DMS153 (cell line): ENCODE measurements at regions not wholly inside any gene's neighbourhood (a gene's known extent, or its start where the extent isn't known, plus 50 kb on each side); places are given as distances from the start of the nearest gene placed in this dataset.
"Not testable (repeated sequence)": the region's sequence is repeated elsewhere in the genome, so short reads cannot be mapped to it uniquely, and the experiment has no call there.

Source experiments
- DNase-seq: peaks from one replicate; lab custom pipeline; 2025; lab: John Stamatoyannopoulos, UW

DNA sequence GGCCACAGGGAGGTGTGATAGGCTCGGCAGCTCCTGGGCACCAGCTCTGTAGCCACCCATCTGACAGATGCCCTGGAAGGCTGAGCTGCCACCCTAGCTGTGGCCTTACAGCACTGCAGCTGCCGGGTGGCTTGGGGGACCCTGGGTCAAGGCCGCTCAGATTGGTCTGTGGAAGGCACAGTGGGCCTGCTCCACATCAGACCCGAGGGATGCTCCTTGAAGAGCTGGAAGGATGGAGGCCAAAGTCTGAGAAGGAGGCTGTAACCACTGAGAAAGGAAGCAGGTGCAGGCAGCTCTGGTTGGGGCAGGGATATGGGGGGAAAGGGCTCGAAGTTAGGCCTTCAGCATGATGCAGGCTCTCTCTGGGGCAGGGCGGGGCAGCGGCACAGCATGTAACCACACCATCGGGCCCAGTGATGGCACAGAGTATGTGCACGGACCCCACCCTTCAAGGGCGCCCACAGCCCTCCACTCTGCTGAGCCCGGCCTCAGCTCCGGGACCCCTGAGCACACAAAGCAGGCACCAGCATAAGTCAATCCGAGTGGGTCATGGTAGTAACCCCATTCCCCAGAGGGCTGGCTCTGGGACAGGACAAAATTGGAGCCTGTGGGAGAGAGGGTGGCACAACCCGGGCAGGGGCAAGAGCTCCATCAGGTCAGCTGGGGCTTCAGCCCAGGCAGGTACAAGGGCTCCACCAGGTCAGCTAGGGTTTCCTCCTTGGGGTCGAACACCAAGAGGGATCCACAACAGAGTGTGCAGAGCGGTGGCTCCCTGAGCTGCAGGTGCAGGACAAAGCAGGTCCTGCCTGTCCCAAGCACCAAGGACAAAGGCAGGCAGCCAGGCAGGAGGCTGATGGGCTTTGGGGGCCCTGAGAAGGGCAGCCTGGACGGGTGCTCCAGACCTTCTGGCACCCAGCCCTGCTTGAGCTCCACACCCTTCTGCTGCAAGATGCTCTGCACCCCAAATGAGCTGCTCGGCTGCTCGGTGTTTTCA lies 1511.1 kb downstream of the BRD1 start:
- no peak for DNase-seq

- DNase-seq: no peak
Measured at GRCh38 chr22:48315439-48316256, 1512.0 kb downstream of the BRD1 start.

DNA sequence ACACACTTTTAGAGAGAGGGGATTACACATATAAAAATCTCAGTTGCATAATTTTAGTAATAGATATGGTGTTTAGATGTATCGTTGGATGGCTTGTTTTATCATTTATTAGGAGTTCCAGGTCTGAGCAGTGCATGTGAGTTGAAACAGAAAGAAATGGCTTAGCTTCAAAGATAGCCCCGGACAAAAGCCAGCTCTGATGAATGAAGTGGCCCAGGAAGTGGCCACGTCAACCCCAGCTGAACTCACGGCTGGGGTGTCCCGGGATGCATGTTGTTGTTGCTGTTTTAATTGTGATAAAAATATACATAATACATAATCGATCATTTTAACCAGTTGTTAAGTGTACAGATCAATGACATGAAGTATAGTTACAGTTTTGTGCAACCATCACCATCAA lies 1513.6 kb downstream of the BRD1 start:
- DNase-seq: no peak

- no peak for DNase-seq
Measured at GRCh38 chr22:48313175-48313830, 1514.4 kb downstream of the BRD1 start.

- no peak for DNase-seq
Measured at GRCh38 chr22:48310740-48311139, 1516.9 kb downstream of the BRD1 start.

DNA sequence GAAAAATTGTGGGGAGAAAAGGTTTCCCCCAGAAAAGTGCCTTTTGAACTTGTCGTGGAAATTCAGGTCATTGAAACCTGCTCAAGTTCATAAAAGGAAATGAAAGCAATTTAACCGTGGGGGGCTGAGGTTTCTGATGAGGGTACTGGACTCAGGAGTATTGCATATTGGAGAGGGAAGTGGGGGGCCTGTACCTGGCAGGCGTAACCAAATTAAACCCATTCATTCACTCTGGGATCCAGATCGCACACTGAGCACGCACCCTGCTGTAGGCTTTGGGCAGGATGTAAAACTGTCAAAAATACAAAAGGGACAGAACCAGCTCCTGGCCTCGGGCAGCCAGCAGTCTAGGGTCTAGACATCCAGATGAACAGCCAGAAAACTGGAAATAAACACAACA lies 1517.4 kb downstream of the BRD1 start:
- no peak for DNase-seq

- DNase-seq: no peak
Measured at GRCh38 chr22:48309836-48310235, 1517.8 kb downstream of the BRD1 start.

DNA sequence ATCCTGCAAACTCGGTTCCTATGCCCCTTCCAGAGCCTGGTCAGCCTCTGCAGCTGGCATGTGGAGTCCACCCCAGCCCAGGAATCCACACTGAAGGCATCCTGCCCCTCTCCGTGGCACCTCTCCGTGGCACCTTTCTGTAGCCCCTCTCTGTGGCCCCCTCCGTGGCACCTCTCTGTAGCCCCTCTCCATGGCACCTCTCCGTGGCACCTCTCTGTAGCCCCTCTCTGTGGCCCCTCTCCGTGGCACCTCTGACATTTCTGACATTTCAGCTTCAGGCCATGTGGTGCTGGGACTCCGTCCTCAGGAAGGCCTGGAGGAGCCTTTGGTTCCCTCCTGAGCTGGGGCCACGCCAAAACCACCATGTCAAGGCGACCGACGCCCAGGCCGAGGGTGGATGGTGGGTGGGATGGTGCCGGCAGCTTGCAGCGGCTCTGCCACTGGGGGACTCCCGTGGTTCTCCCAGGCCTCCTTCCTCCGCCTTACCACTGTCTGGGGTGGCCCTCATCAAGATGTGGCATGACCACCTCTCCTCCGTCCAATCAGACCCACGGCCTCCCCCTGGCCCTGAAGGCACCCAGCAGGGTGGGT lies 1518.5 kb downstream of the BRD1 start:
- DNase-seq: no peak

DNA sequence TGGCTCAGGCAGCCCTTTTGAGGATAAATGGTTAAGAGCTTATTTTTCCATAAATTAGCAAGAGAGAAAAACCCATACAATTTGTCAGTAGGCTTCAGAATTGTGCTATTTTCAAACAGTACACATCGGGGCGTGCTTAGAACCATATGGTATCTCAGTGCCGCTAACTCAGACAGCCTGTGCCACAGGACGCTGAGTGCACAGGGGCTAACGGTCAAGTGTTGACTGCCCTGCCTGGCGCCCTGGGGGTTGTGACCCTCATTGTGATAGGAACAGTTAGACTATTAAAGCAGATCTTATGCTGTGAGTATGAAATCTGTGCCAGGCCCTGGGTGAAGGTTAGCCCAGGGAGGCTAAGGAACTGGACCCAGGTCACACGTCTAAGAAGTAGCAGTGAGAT lies 1519.7 kb downstream of the BRD1 start:
- no peak for DNase-seq

DNA sequence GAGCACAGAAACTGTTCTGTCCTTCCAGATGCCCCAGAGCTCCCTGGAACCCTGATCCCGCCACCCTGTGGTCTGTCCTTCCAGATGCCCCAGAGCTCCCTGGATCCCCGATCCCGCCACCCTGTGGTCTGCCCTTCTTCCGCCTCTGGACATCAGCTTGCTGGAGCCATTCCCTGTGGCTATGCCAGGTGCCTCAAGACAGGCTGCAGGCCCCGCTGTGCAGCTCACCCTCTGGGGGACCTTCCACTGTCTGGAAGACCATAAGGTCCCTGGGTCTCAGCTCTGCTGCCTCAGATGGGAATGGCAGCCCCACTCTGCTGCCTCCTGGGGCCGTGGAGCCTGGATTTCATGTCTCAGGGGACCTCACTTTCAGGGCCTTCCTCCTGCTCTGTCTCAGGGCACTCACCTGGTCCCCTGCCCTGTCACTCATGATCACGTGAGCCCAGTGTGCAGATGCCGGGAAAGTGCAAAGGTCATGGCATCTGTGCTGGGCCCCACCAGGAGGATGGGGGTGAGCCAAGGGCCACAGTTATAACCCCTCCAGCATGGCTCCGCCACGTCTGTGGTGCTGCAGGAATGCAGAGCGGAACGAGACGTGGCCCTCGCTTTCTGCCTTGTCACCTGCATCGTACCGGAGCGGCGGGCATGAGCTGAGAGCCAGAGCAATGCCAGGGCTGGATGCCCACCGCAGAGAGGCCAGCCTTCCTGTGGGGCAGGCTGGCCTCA lies 1520.7 kb downstream of the BRD1 start:
- no peak for DNase-seq

DNA sequence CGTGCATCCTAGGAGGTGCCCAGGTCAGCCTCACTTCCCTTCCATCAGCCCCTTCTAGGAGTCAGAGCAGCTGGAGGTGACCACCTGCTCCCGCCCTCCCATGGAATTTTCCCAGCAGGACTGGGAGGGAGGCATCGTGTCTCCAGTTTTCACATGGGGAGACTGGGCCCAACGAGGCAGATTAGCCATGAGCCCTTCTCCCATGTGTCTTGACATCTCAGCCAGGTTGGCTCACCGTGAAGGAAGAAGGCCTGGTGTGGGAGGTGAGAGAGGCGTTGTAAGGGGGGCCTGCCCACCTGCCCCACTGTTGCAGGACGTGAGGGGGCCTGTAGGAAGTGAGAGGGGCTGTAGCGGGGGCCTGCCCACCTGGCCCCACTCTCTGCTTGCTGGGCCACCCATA lies 1521.4 kb downstream of the BRD1 start:
- no peak for DNase-seq

GRCh38 chr22:48305726-48306235 lies 1521.9 kb downstream of the BRD1 start:
- no peak for DNase-seq

DNA sequence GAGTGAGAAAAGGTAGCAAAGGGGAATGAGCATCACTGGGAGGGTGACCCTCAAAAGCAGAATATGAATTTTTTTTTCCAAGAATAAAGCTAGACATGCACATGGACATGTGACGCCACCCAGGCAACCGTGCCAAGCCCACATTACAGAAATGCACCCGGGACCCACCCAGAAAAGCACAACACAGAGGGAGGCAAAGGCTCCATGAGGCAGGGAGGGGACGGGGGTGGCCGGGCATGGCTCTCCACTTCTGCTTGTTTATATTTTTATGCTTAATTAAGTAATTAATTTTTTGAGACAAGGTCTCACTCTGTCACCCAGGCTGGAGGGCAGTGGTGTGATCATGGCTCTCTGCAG lies 1524.3 kb downstream of the BRD1 start:
- no peak for DNase-seq

DNA sequence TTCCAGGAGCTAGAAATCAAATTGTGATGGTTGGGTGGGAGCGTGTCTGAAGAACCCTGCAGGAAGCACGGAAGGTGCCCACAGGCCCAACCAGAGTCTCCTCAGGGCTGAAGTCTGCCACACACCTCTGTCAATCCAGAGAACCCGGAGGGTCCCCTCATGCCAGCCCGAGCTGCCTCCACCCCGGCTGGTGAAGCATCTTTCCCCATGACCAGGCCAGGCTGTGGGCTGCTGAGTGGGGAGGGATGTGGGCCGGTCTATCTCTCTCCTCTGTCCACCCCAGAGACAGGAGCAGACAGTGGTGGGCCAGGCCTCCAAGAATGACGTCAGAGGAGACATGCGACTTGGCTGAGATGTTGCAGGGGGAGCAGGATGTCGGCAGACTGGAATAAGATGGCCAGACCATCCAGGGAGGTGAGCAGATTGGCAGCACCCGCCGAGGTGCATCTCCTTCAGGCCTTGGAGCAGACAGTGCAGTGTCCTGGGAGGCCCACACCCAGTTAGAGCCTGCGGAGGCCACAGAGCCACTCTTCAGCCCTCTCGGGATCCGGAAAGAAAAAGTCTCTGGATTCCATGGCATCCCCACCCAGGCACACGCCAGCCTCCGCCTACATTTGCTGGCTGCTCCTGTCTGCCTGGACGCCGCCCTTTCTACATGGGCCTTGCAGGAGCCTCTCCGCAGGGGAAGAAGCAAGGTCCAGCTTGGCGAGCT lies 1524.9 kb downstream of the BRD1 start:
- no peak for DNase-seq

GRCh38 chr22:48301908-48302307 lies 1525.8 kb downstream of the BRD1 start:
- DNase-seq: no peak

DNA sequence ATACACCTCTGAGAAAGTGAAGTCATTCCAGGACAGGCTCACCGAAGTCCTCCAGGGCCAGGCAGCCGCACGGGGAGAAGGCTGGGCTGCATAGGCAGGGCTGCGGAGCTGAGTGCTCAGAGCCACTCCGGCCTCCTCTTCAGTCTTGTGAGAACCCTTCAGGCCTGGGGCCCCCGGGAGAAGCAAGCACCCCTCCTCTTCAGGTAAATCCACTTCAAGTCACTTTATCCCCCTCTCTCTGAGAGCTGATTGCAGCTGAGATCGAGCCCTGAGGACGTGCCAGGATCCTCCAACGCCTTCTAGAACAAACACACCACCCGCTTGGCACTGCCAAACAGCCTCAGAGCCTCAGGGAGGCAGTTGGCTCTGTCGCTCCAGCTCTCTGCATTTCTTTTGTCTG lies 1526.3 kb downstream of the BRD1 start:
- no peak for DNase-seq

- DNase-seq: no peak
Measured at GRCh38 chr22:48300877-48301276, 1526.8 kb downstream of the BRD1 start.

DNA sequence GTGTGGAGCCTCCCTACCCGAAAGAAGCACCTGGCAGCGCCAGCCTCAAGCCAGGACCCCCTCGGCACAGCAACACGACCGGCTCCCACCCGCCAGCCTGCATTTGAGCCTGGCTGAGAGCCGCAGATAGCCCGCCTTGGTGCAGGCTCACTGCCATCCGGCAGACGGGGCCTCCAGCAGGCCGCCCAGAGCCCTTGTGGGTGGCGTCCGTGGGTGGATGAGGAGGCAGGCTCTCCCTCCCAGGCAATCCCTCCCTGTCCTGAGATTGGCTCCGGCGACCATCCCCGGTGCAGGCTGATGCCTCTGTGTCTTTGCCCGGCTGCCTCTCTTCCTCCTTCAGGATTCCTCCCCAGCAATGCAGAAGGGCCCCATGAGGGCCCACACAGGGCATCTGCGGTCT lies 1527.9 kb downstream of the BRD1 start:
- no peak for DNase-seq

- no peak for DNase-seq
Measured at GRCh38 chr22:48299124-48299523, 1528.5 kb downstream of the BRD1 start.

DNA sequence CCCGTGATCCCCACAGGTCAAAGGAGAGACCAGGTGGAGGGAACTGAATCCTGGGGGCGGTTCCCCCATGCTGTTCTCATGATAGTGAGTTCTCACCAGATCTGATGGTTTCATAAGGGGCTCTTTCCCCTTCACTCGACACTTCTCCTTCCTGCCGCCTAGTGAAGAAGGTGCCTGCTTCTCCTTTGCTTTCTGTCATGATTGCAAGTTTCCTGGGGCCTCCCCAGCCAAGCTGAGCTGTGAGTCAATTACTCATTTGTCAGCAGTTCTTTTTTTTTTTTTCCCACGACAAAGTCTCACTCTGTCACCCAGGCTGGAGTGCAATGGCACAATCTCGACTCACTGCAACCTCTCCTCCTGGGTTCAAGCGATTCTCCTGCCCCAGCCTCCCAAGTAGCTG lies 1530.4 kb downstream of the BRD1 start:
- no peak for DNase-seq

GRCh38 chr22:48289954-48290353 lies 1527.5 kb downstream of the TBC1D22A start:
- DNase-seq: not testable (repeated sequence)
